BJ (cell line): ENCODE measurements at regions not wholly inside any gene's neighbourhood (a gene's known extent, or its start where the extent isn't known, plus 50 kb on each side); places are given as distances from the start of the nearest gene placed in this dataset.

ENCODE experiments used
- CTCF ChIA-PET: fragments of 350-600 bp; formaldehyde crosslinking; extraction: SDS; loops from one replicate; lab custom pipeline; 2021; ENCODE audit warnings: antibody characterized with exemption, inconsistent platforms; lab: Yijun Ruan, JAX
- POLR2A ChIA-PET: fragments of 300-600 bp; sonication (Branson Sonifier 250); formaldehyde crosslinking; extraction: SDS; loops from one replicate; lab custom pipeline; 2021; ENCODE audit warnings: antibody characterized with exemption; lab: Charles Lee
- DNase-seq: peaks from one replicate; pipeline ENCODE4 v3.0.0-alpha.2; 2011; ENCODE audit warnings: low read depth
- H3K27me3 ChIP-seq: 2 replicates; pipeline ENCODE4 v1.6.0; 2011; ENCODE audit warnings: low read length; ENCODE audit not compliant: control insufficient read depth, insufficient read depth
- H3K36me3 ChIP-seq: 2 replicates; pipeline ENCODE4 v1.5.1; 2011; ENCODE audit warnings: low read length; ENCODE audit not compliant: control insufficient read depth, insufficient read depth
- H3K4me3 ChIP-seq: 2 replicates; pipeline ENCODE4 v1.5.1; 2011; ENCODE audit warnings: low read depth, mild to moderate bottlenecking, control low read depth, low read length
- TF ChIP-seq, protein P1 (sequence below): IDR thresholded peaks from 2 replicates; pipeline ENCODE4 v1.5.1; 2011; ENCODE audit warnings: low read depth, mild to moderate bottlenecking, control low read depth, inconsistent platforms, low read length, moderate library complexity; ENCODE audit not compliant: insufficient read depth

DNA sequence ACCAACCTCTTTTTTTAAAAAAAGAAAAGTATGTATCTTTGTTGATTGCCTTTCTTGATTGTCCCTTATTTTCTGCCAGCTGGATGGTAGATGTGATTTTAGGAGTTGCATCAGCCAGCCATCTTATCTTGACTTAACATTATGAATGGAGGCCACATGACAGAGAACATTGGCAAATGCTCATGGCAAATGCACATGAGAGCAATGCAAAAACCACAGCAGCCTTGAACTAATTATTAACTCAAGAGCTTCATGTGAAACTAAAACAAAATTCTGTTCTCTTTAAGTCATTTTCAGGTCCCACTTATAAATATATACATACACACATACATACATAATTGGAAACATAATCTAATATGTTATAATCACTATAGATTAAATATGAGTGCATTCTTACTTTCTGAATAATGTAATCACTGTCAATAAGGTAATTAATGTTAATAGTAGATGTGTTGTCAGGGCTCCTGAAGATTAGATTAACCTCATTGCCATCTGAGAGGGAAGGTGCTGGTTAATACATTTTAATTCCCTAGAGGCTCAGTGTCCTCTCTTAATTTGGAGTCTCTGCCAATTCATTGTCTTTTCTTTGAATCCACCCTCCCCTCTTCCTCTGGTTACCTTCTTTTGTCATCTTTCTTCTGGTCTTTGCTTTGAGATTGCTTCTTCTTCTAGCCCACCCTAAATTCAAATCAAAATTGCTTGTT is 962.2 kb downstream of the ADGRL2 start:
- no peak for DNase-seq
- CTCF ChIA-PET: no interaction called here
- Histone ChIP-seq H3K4me3 (no peak overlapping the region), H3K27me3 (no peaks in the 10 kb centered on the region), H3K36me3 (no peaks in the 10 kb centered on the region)
- TF ChIP-seq, protein P1, sequence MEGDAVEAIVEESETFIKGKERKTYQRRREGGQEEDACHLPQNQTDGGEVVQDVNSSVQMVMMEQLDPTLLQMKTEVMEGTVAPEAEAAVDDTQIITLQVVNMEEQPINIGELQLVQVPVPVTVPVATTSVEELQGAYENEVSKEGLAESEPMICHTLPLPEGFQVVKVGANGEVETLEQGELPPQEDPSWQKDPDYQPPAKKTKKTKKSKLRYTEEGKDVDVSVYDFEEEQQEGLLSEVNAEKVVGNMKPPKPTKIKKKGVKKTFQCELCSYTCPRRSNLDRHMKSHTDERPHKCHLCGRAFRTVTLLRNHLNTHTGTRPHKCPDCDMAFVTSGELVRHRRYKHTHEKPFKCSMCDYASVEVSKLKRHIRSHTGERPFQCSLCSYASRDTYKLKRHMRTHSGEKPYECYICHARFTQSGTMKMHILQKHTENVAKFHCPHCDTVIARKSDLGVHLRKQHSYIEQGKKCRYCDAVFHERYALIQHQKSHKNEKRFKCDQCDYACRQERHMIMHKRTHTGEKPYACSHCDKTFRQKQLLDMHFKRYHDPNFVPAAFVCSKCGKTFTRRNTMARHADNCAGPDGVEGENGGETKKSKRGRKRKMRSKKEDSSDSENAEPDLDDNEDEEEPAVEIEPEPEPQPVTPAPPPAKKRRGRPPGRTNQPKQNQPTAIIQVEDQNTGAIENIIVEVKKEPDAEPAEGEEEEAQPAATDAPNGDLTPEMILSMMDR: no peak
- POLR2A ChIA-PET: no interaction called here

DNA sequence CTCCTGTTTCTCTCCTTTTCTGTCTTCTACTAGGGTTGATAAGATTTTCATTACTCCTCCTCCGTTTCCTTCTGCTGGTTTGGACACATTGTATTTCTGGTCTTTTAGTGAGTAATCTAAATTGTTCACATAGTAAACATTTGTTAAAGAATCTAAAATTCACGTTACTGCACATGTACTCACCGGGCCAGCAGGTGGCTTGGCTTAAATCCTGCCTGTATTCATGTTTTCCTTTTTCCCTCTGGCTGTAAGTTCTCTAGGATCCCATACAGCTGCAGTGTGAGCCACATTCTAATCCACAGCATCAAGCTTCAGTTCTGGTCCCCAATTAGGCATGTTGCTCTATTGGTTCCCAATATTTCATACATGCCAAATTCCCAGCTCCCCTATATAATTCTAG is 958.3 kb downstream of the ADGRL2 start:
- POLR2A ChIA-PET: no interaction called here
- no peak overlapping the region for H3K4me3 ChIP-seq
- TF ChIP-seq, protein P1: no peak
- CTCF ChIA-PET: no interaction called here
- H3K36me3 ChIP-seq: no peaks in the 10 kb centered on the region
- H3K27me3 ChIP-seq: no peaks in the 10 kb centered on the region
- DNase-seq: no peak

DNA sequence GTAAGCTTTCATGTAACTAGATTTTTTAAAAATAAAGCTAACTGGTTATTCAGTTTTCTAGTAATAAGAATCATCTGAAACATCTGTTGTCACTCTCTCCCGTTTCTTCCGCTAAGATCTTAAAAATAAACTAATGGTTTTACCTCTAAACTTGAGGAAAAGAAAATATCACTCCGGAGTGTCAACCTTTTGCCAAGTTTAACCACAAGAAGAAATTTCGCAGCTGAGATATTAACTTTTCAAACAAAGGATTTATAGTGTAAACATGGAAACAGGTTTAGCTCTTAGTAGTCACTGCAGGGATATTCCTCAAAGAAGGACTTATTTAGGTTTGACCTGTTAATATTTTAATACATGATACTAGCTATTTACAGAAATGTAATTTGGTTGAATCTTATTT is 954.9 kb downstream of the ADGRL2 start:
- H3K27me3 ChIP-seq: no peaks in the 10 kb centered on the region
- DNase-seq: no peak
- no peaks in the 10 kb centered on the region for H3K36me3 ChIP-seq
- POLR2A ChIA-PET: no interaction called here
- H3K4me3 ChIP-seq: no peak overlapping the region
- CTCF ChIA-PET: no interaction called here
- TF ChIP-seq, protein P1: no peak

DNA sequence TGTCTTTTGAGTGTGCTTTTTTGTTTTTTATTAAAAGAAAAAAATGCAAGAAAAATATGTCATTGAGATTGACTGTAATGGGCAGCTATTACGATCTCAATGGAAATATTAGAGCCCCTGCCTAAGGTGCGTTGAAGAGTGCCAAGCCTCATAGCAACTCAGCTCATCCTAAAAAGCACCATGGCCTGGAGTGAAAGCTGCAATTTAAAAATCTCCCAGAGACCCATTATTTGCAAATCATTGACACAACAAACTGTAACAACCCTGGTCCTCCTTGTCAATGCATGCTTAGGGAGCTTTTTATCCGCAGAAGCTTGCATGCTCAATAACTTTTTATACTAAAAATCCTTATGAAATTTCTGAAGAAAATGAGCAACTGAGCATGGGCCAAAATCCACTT is 954.5 kb downstream of the ADGRL2 start:
- H3K4me3 ChIP-seq: no peak overlapping the region
- H3K36me3 ChIP-seq: no peaks in the 10 kb centered on the region
- no peak for DNase-seq
- CTCF ChIA-PET: no interaction called here
- TF ChIP-seq, protein P1: no peak
- H3K27me3 ChIP-seq: no peaks in the 10 kb centered on the region
- POLR2A ChIA-PET: no interaction called here

DNA sequence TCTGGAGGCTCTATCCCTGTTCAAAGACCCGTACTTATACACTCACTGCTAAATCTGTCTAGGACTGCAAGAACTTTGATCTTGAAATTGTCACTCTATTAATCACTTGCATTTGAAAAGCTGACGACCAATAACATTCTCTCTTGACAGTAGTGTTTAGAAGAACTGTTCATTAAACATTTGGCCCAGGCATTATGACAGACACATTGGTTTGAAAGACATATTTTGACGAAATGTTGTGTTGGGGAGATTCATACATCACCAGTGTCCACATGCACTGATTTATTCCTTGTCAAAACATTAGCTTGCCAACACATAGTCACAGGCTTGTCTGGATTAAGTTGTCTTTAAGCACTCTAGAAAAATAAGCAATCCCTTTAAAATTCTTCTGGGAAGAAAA is 951.3 kb downstream of the ADGRL2 start:
- no peak for DNase-seq
- ChIA-PET POLR2A (no interaction called here), CTCF (no interaction called here)
- H3K4me3 ChIP-seq: no peak overlapping the region
- H3K36me3 ChIP-seq: no peaks in the 10 kb centered on the region
- TF ChIP-seq, protein P1: no peak
- H3K27me3 ChIP-seq: no peaks in the 10 kb centered on the region
